Body of pancreas (tissue), 4 donors: ENCODE measurements at regions not wholly inside any gene's neighbourhood (a gene's known extent, or its start where the extent isn't known, plus 50 kb on each side); places are given as distances from the start of the nearest gene placed in this dataset.
"Not testable (repeated sequence)": the region's sequence is repeated elsewhere in the genome, so short reads cannot be mapped to it uniquely, and the experiment has no call there.

Experiments
- ATAC-seq: fragments of 150-250 bp; one replicate; pipeline ENCODE4 v1.9.1; 2016
- DNase-seq, 4 donors: peaks; one replicate each; pipeline ENCODE4 v3.0.0-alpha.2; 2019
- H3K27ac ChIP-seq, 4 donors: fragments of 200-600 bp; sonication (generic); 1 replicate in 3 of 4; 2 replicates in 1 of 4; pipeline versions ENCODE4 v1.5.1 to v1.6.1; 2016 to 2019; ENCODE audit warnings: mild to moderate bottlenecking in 1 of 4, mixed read lengths in 1 of 4, moderate library complexity in 1 of 4
- H3K27me3 ChIP-seq, 2 donors: fragments of 200-600 bp; sonication (generic); one replicate each; pipeline ENCODE4 v1.6.0; 2016; ENCODE audit warnings: mild to moderate bottlenecking in 1 of 2
- H3K36me3 ChIP-seq, 2 donors: fragments of 200-600 bp; sonication (generic); replicated peaks in 1 of 2; 2 replicates each; pipeline ENCODE4 v1.5.1; 2016; ENCODE audit warnings: low read depth in 2 of 2; ENCODE audit not compliant: insufficient read depth in 1 of 2
- H3K4me1 ChIP-seq: fragments of 200-600 bp; sonication (generic); one replicate; pipeline ENCODE4 v1.6.0; 2016
- H3K4me3 ChIP-seq, 2 donors: fragments of 200-600 bp; sonication (generic); 1 replicate in 1 of 2; 2 replicates in 1 of 2; pipeline ENCODE4 v1.5.1; 2016 to 2019
- H3K9me3 ChIP-seq, 3 donors: fragments of 200-600 bp; sonication (generic); 1 replicate in 2 of 3; 2 replicates in 1 of 3; pipeline ENCODE4 v1.5.1; 2016
- CTCF ChIP-seq, 7 experiments: fragments of 450-650 bp in 4 of 7; fragments of 200-600 bp in 3 of 7; sonication (generic) in 3 of 7; IDR thresholded peaks; one replicate each; pipeline ENCODE4 v1.5.1; 2016 to 2019; ENCODE audit warnings: antibody characterized with exemption in 7 of 7
- POLR2A ChIP-seq, 3 donors: fragments of 450-650 bp; IDR thresholded peaks; one replicate each; pipeline ENCODE4 v1.6.1; 2016; ENCODE audit warnings: antibody characterized with exemption in 3 of 3, mild to moderate bottlenecking in 2 of 3
- WGBS, 2 donors: methylation state at CpG; one replicate each; pipeline ENCODE4 v1.1.5; 2017; 5-methylcytosine and 5-hydroxymethylcytosine counted together
- intact Hi-C: fragments of 100-400 bp; cut with DNase I; formaldehyde crosslinking; loops from one replicate; pipeline ENCODE4 v1.15.1; 2023

- WGBS, 2 donors, result 80 to 84% methylated on average over 7 of the region's 7 CpGs
- Histone ChIP-seq H3K27me3 (no peaks in the 10 kb centered on the region), H3K4me3 (no peak overlapping the region), H3K4me1 (no peaks in the 10 kb centered on the region), H3K36me3 (no peaks in the 10 kb centered on the region), H3K27ac (no peak overlapping the region), H3K9me3 (no peaks in the 10 kb centered on the region)
- DNase-seq (no peak), ATAC-seq (no peak)
- intact Hi-C loops, result no loop called here
- TF ChIP-seq CTCF (IDR thresholded peaks at IDR 0.05), result no peak
- no peak for TF ChIP-seq POLR2A (IDR thresholded peaks at IDR 0.05)
Measured at GRCh38 chr1:66478116-66478515, 55.8 kb upstream of the SGIP1 start.

GRCh38 chr1:66480162-66480561 is 53.8 kb upstream of the SGIP1 start:
- DNase-seq, result no peak
- H3K36me3 ChIP-seq, result no peaks in the 10 kb centered on the region
- no peak overlapping the region for H3K4me3 ChIP-seq
- H3K27ac ChIP-seq, result no peak overlapping the region
- TF ChIP-seq POLR2A (IDR thresholded peaks at IDR 0.05) (no peak), CTCF (IDR thresholded peaks at IDR 0.05) (no peak)
- intact Hi-C loops, result no loop called here
- H3K27me3 ChIP-seq, result no peaks in the 10 kb centered on the region
- no peaks in the 10 kb centered on the region for H3K9me3 ChIP-seq
- H3K4me1 ChIP-seq, result no peaks in the 10 kb centered on the region
- no peak for ATAC-seq
- 53 to 71% methylated on average over 3 of the region's 3 CpGs for WGBS, 2 donors

GRCh38 chr1:66481215-66481614 is 52.7 kb upstream of the SGIP1 start:
- H3K27me3 ChIP-seq, H3K4me3 ChIP-seq, H3K4me1 ChIP-seq, H3K36me3 ChIP-seq, H3K27ac ChIP-seq, intact Hi-C loops, H3K9me3 ChIP-seq, DNase-seq, ATAC-seq: not testable (repeated sequence)
- WGBS, 2 donors, result 36 to 55% methylated on average over 3 to 12 of the region's 15 CpGs
